GM12875 (cell line): ENCODE measurements at regions not wholly inside any gene's neighbourhood (a gene's known extent, or its start where the extent isn't known, plus 50 kb on each side); places are given as distances from the start of the nearest gene placed in this dataset.

Experiments
- H3K4me3 ChIP-seq: one replicate; pipeline ENCODE4 v1.5.1; 2011; ENCODE audit warnings: low read depth, low read length, control low read depth
- CTCF ChIP-seq: IDR thresholded peaks from 2 replicates; pipeline ENCODE4 v1.5.1; 2011; ENCODE audit warnings: low read depth, mild to moderate bottlenecking, control low read depth, inconsistent platforms, low read length, moderate library complexity, borderline replicate concordance; ENCODE audit not compliant: insufficient read depth

GRCh38 chr1:22371408-22371807, 80.2 kb upstream of the ZBTB40 start:
- H3K4me3 ChIP-seq, result no peak overlapping the region
- no peak for TF ChIP-seq CTCF

GRCh38 chr1:22373252-22373651, 78.4 kb upstream of the ZBTB40 start:
- no peak for TF ChIP-seq CTCF
- no peak overlapping the region for H3K4me3 ChIP-seq

- TF ChIP-seq CTCF, result no peak
- H3K4me3 ChIP-seq, result no peak overlapping the region
These were observed 77.7 kb upstream of the ZBTB40 start for GRCh38 chr1:22374001-22374400.

GRCh38 chr1:22375601-22376000, 76.0 kb upstream of the ZBTB40 start:
- no peak overlapping the region for H3K4me3 ChIP-seq
- no peak for TF ChIP-seq CTCF

GRCh38 chr1:22376001-22376400, 75.7 kb upstream of the ZBTB40 start:
- no peak for TF ChIP-seq CTCF
- no peak overlapping the region for H3K4me3 ChIP-seq

GRCh38 chr1:22376546-22376945, 75.1 kb upstream of the ZBTB40 start:
- no peak overlapping the region for H3K4me3 ChIP-seq
- no peak for TF ChIP-seq CTCF

GRCh38 chr1:22376976-22377375, 74.7 kb upstream of the ZBTB40 start:
- no peak for TF ChIP-seq CTCF
- no peak overlapping the region for H3K4me3 ChIP-seq
